Loucy (cell line): ENCODE measurements at regions not wholly inside any gene's neighbourhood (a gene's known extent, or its start where the extent isn't known, plus 50 kb on each side); places are given as distances from the start of the nearest gene placed in this dataset.
A peak's percentile ranks its signal among the peaks of the same experiment; 100 is the strongest.

ENCODE experiments used
- H2AFZ ChIP-seq: fragments of 200-600 bp; sonication (generic); 2 replicates; pipeline ENCODE4 v1.6.0; 2016; ENCODE audit warnings: antibody characterized with exemption, mild to moderate bottlenecking, low read length, moderate library complexity
- H3F3A ChIP-seq: fragments of 200-600 bp; 2 replicates; pipeline ENCODE4 v1.6.0; 2016; ENCODE audit warnings: antibody characterized with exemption, low read depth, mild to moderate bottlenecking
- H3K27me3 ChIP-seq: fragments of 200-600 bp; sonication (generic); 2 replicates; pipeline ENCODE4 v1.6.1; 2014; ENCODE audit warnings: low read length, mild to moderate bottlenecking; ENCODE audit not compliant: insufficient read depth, poor library complexity, severe bottlenecking
- H3K36me3 ChIP-seq: fragments of 200-600 bp; sonication (generic); 2 replicates; pipeline ENCODE4 v1.6.1; 2016; ENCODE audit warnings: low read length; ENCODE audit not compliant: insufficient read depth
- H3K4me1 ChIP-seq: fragments of 200-600 bp; sonication (generic); 2 replicates; pipeline ENCODE4 v1.5.1; 2014; ENCODE audit warnings: low read length, mild to moderate bottlenecking; ENCODE audit not compliant: insufficient read depth, poor library complexity, severe bottlenecking
- H3K4me2 ChIP-seq: fragments of 200-600 bp; sonication (generic); 2 replicates; pipeline ENCODE4 v1.6.0; 2014; ENCODE audit warnings: antibody characterized with exemption, low read length, low read depth, mild to moderate bottlenecking; ENCODE audit not compliant: poor library complexity, severe bottlenecking
- H3K4me3 ChIP-seq: fragments of 200-600 bp; sonication (generic); 2 replicates; pipeline ENCODE4 v1.5.1; 2014; ENCODE audit warnings: low read length, mild to moderate bottlenecking, mixed read lengths; ENCODE audit not compliant: poor library complexity, severe bottlenecking
- H3K79me2 ChIP-seq: fragments of 200-600 bp; sonication (generic); 2 replicates; pipeline ENCODE4 v1.6.1; 2014; ENCODE audit warnings: low read length; ENCODE audit not compliant: insufficient read depth
- H3K9ac ChIP-seq: fragments of 200-600 bp; sonication (generic); 2 replicates; pipeline ENCODE4 v1.6.0; 2014; ENCODE audit warnings: mild to moderate bottlenecking, low read depth, low read length, moderate library complexity; ENCODE audit not compliant: poor library complexity, severe bottlenecking
- H3K9me2 ChIP-seq: fragments of 200-600 bp; sonication (generic); replicated peaks from 2 replicates; pipeline ENCODE4 v1.6.1; 2016; ENCODE audit warnings: low read depth, low read length, mixed read lengths
- H3K9me3 ChIP-seq: fragments of 200-600 bp; sonication (generic); 2 replicates; pipeline ENCODE4 v1.6.1; 2014; ENCODE audit warnings: mild to moderate bottlenecking, antibody characterized with exemption, low read length, low read depth; ENCODE audit not compliant: insufficient read depth
- H4K20me1 ChIP-seq: fragments of 200-600 bp; sonication (generic); 2 replicates; pipeline ENCODE4 v1.6.0; 2014; ENCODE audit warnings: antibody characterized with exemption, low read length, mild to moderate bottlenecking; ENCODE audit not compliant: insufficient read depth, poor library complexity, severe bottlenecking
- EZH2phosphoT487 ChIP-seq: fragments of 200-600 bp; IDR thresholded peaks from 2 replicates; pipeline ENCODE4 v1.6.1; 2018; ENCODE audit warnings: antibody characterized with exemption, mild to moderate bottlenecking, moderate library complexity, borderline replicate concordance
- TF ChIP-seq, protein P1 (sequence below): fragments of 200-600 bp; sonication (generic); conservative IDR thresholded peaks from 2 replicates; pipeline ENCODE4 v1.5.1; 2014; ENCODE audit warnings: mild to moderate bottlenecking, antibody characterized with exemption, low read length

DNA sequence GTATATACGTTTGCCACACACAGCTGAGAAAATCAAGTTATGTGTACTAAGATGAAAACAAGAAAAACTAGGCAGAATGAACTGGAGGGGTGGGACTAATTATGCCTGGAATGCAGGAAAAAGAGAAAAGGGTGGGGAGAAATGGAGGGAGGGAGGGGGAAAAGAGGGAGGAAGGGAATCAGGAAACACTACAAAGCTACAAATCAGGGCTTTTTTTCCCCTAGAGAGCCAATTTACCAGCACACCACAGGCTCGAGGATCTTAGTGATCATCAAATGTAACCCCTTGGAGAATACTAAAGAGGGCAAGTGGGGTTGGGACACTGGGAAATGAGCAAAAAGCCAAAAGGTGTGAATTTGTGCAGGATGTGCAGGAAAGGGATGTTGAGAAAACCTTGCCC is 451.9 kb downstream of the SMARCA1 start:
- H2AFZ ChIP-seq, result no peak overlapping the region
- H3K36me3 ChIP-seq, result no peaks in the 10 kb centered on the region
- H3K9me3 ChIP-seq, result no peaks in the 10 kb centered on the region
- H3K27me3 ChIP-seq, result no peaks in the 10 kb centered on the region
- H3K79me2 ChIP-seq, result no peaks in the 10 kb centered on the region
- H3K9ac ChIP-seq, result no peak overlapping the region
- TF ChIP-seq, protein P1, sequence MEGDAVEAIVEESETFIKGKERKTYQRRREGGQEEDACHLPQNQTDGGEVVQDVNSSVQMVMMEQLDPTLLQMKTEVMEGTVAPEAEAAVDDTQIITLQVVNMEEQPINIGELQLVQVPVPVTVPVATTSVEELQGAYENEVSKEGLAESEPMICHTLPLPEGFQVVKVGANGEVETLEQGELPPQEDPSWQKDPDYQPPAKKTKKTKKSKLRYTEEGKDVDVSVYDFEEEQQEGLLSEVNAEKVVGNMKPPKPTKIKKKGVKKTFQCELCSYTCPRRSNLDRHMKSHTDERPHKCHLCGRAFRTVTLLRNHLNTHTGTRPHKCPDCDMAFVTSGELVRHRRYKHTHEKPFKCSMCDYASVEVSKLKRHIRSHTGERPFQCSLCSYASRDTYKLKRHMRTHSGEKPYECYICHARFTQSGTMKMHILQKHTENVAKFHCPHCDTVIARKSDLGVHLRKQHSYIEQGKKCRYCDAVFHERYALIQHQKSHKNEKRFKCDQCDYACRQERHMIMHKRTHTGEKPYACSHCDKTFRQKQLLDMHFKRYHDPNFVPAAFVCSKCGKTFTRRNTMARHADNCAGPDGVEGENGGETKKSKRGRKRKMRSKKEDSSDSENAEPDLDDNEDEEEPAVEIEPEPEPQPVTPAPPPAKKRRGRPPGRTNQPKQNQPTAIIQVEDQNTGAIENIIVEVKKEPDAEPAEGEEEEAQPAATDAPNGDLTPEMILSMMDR, result no peak
- H4K20me1 ChIP-seq, result no peaks in the 10 kb centered on the region
- H3K4me2 ChIP-seq, result no peak overlapping the region
- no peaks in the 10 kb centered on the region for H3F3A ChIP-seq
- no peaks in the 10 kb centered on the region for H3K9me2 ChIP-seq
- no peaks in the 10 kb centered on the region for H3K4me1 ChIP-seq
- H3K4me3 ChIP-seq, result no peak overlapping the region

- no peaks in the 10 kb centered on the region for H3K79me2 ChIP-seq
- no peaks in the 10 kb centered on the region for H3K27me3 ChIP-seq
- TF ChIP-seq, protein P1, result no peak
- TF ChIP-seq EZH2phosphoT487, result no peak
Observed at GRCh38 chrX:129065895-129066294, 457.4 kb downstream of the SMARCA1 start.

DNA sequence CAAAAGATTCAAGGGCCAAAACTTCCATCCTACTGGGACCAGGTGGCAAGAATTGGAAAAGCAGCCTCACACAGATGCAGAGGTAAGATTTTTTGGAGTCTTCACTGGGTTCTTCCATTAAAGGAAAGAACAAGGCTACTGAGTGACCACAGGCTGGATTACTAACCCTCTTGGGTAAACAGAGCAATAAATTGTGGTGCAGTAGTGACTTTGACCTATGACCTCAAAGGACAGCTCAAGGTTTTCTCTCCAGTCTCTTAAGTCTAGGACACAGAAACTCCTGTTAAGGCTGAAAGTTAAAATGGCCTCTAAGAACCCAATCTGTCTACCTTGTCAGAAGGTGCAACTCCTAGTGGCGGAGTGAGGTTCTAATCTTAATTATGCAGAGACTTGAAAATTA is 464.9 kb downstream of the SMARCA1 start:
- no peaks in the 10 kb centered on the region for H3F3A ChIP-seq

More at GRCh38 chrX:129065895-129066294, 457.4 kb downstream of the SMARCA1 start:
- H3K9me2 ChIP-seq, result no peaks in the 10 kb centered on the region
- H3K36me3 ChIP-seq, result no peaks in the 10 kb centered on the region
- no peak overlapping the region for H3K9ac ChIP-seq
- no peak overlapping the region for H3K4me3 ChIP-seq
- no peaks in the 10 kb centered on the region for H4K20me1 ChIP-seq
- H3K4me2 ChIP-seq, result no peak overlapping the region
- H3F3A ChIP-seq, result no peaks in the 10 kb centered on the region
- no peak overlapping the region for H2AFZ ChIP-seq
- H3K9me3 ChIP-seq, result no peaks in the 10 kb centered on the region
- no peaks in the 10 kb centered on the region for H3K4me1 ChIP-seq

More for the DNA sequence above, 464.9 kb downstream of the SMARCA1 start:
- Histone ChIP-seq H3K4me1 (no peaks in the 10 kb centered on the region), H3K27me3 (no peaks in the 10 kb centered on the region), H4K20me1 (no peaks in the 10 kb centered on the region), H3K9ac (no peak overlapping the region), H3K36me3 (no peaks in the 10 kb centered on the region), H3K9me3 (no peaks in the 10 kb centered on the region), H3K4me2 (no peak overlapping the region), H3K4me3 (no peak overlapping the region), H3K79me2 (no peaks in the 10 kb centered on the region), H3K9me2 (no peaks in the 10 kb centered on the region), H2AFZ (no peak overlapping the region)
- TF ChIP-seq, protein P1, result 0 out of 2 replicates have a peak, but pooled peaks have one; percentile 31
- no peak for TF ChIP-seq EZH2phosphoT487
